GM21367 (cell line): ENCODE measurements at regions not wholly inside any gene's neighbourhood (a gene's known extent, or its start where the extent isn't known, plus 50 kb on each side); places are given as distances from the start of the nearest gene placed in this dataset.

ENCODE experiments used
- ATAC-seq: cut with Tn5 transposase; IDR thresholded peaks from one replicate; pipeline ENCODE4 v1.9.1; 2021; ENCODE audit not compliant: unreplicated experiment

- ATAC-seq = no peak
Measured at GRCh38 chr11:130636722-130637464, 188.4 kb downstream of the ADAMTS15 start.

- ATAC-seq = no peak
Measured at GRCh38 chr11:130637566-130637965, 189.1 kb downstream of the ADAMTS15 start.

GRCh38 chr11:130638033-130638432 lies 189.6 kb downstream of the ADAMTS15 start:
- no peak for ATAC-seq

- no peak for ATAC-seq
Measured at GRCh38 chr11:130638624-130639023, 190.2 kb downstream of the ADAMTS15 start.

GRCh38 chr11:130639369-130639768 lies 190.9 kb downstream of the ADAMTS15 start:
- ATAC-seq = no peak

- no peak for ATAC-seq
Measured at GRCh38 chr11:130640526-130640925, 192.1 kb downstream of the ADAMTS15 start.

- no peak for ATAC-seq
Measured at GRCh38 chr11:130641876-130642275, 193.4 kb downstream of the ADAMTS15 start.

GRCh38 chr11:130642994-130643393 lies 194.5 kb downstream of the ADAMTS15 start:
- no peak for ATAC-seq

GRCh38 chr11:130644187-130644586 lies 195.7 kb downstream of the ADAMTS15 start:
- ATAC-seq = no peak

- ATAC-seq = no peak
Measured at GRCh38 chr11:130645164-130645842, 196.9 kb downstream of the ADAMTS15 start.

GRCh38 chr11:130645843-130646197 lies 197.4 kb downstream of the ADAMTS15 start:
- ATAC-seq = no peak

GRCh38 chr11:130646881-130647280 lies 198.4 kb downstream of the ADAMTS15 start:
- ATAC-seq = no peak

GRCh38 chr11:130647371-130647770 lies 198.9 kb downstream of the ADAMTS15 start:
- no peak for ATAC-seq

GRCh38 chr11:130649801-130650200 lies 201.4 kb downstream of the ADAMTS15 start:
- no peak for ATAC-seq

- no peak for ATAC-seq
Measured at GRCh38 chr11:130650456-130651030, 202.1 kb downstream of the ADAMTS15 start.

- ATAC-seq = no peak
Measured at GRCh38 chr11:130651066-130651855, 202.8 kb downstream of the ADAMTS15 start.

- no peak for ATAC-seq
Measured at GRCh38 chr11:130652671-130653335, 204.4 kb downstream of the ADAMTS15 start.

GRCh38 chr11:130653838-130654636 lies 205.6 kb downstream of the ADAMTS15 start:
- ATAC-seq = no peak

GRCh38 chr11:130655300-130655699 lies 206.9 kb downstream of the ADAMTS15 start:
- no peak for ATAC-seq

- ATAC-seq = no peak
Measured at GRCh38 chr11:130666781-130667251, 218.4 kb downstream of the ADAMTS15 start.
